ENCODE measurements at regions not wholly inside any gene's neighbourhood (a gene's known extent, or its start where the extent isn't known, plus 50 kb on each side); places are given as distances from the start of the nearest gene placed in this dataset.
"Not testable (repeated sequence)": the region's sequence is repeated elsewhere in the genome, so short reads cannot be mapped to it uniquely, and the experiment has no call there.

DNA sequence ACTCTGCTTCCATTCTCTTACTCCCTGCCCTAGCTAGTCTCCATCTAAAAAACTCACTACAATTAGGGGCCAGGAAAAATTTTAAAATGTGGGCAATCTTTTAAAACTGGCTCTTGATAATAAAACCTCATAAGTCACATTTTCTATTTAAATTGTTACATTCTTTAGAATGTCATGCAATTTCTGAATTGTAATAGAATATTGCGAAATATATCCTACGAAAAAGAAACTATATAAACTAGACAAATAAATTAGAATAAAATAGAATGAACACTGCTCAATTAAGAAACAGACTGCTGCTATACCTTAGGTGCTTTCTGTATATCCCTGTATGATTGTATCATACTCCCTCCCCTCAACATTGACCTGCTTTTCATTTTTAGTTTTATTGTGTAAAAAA, 826.0 kb downstream of the IGSF11 start:
- no peak overlapping the region for H3K27ac Mint-ChIP-seq
- ATAC-seq: no peak

DNA sequence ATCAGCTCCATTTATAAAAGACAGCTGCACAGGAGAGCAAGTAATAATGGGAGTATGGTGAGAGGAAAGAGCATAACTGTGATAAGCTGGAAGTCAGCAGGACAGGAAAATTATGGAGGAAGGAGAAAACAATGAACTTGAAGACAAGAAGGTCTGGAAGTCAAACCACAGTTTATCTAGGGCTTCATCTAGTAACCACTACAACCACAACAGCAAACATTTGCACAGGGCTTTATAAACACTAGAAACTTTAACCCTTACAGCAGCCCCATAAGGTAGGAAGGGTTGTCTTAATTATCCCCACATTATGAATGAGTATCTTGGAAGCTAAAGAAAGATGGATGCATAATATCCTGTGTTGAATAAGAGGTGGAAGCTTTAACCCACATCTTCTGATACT, 820.8 kb downstream of the IGSF11 start:
- H3K4me1 Mint-ChIP-seq: no peaks in the 10 kb centered on the region
- H3K27ac Mint-ChIP-seq: no peak overlapping the region
- H3K4me3 Mint-ChIP-seq: no peak overlapping the region
- H3K9me3 Mint-ChIP-seq: peaks cover 10% of the 10 kb centered on the region
- no peaks in the 10 kb centered on the region for H3K36me3 Mint-ChIP-seq
- DNase-seq (ENCODE audit: low spot score in 2 of 2) (no peak), ATAC-seq (no peak)

More for the DNA sequence above, 826.0 kb downstream of the IGSF11 start:
- DNase-seq (ENCODE audit: low spot score in 2 of 2): no peak
- H3K9me3 Mint-ChIP-seq: peaks cover 2% of the 10 kb centered on the region
- H3K4me1 Mint-ChIP-seq: no peaks in the 10 kb centered on the region
- H3K36me3 Mint-ChIP-seq: no peaks in the 10 kb centered on the region
- no peak overlapping the region for H3K4me3 Mint-ChIP-seq

DNA sequence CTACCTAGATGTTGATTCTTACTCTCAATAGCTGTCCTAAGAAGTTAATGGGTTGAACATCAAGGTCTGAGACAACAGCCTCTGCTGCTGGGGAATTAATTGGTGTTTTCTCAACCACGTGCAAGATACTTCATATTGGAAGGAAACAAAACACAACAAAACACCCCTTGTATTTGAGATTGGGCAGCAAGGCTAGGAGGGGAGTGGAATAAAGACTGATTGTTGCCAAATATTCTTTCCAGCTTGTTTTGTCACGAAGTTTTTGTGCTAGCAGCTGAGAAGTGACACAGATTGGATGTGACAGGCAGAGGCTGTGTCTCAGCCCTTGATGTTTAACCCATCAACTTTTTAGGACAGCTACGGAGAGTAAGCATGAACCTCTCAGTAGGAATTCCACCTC, 808.4 kb downstream of the IGSF11 start:
- ATAC-seq (no peak), DNase-seq (ENCODE audit: low spot score in 2 of 2) (no peak)
- Mint-ChIP-seq H3K4me1 (no peaks in the 10 kb centered on the region), H3K27ac (no peak overlapping the region), H3K9me3 (peaks cover 21% of the 10 kb centered on the region), H3K36me3 (no peaks in the 10 kb centered on the region), H3K4me3 (no peak overlapping the region)

DNA sequence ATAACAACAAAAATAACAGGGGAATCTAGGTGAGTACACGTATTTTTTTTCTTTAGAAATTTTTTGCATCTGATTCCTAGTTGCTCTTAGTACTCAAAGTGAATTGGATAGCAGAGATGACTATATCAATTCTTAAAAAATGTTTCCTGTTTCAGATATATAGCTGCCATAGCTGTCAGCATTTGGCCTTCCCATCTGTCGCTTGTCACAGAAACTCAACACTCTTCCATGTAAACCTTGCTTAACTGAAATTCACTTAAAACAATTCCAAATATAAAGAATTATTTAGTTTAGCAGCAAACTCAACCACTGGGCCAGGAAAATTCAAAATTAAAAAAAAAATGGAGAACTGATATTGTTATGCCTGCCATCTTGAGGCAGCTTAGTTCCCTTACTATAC, 807.5 kb downstream of the IGSF11 start:
- Mint-ChIP-seq H3K27ac (no peak overlapping the region), H3K36me3 (no peaks in the 10 kb centered on the region)

DNA sequence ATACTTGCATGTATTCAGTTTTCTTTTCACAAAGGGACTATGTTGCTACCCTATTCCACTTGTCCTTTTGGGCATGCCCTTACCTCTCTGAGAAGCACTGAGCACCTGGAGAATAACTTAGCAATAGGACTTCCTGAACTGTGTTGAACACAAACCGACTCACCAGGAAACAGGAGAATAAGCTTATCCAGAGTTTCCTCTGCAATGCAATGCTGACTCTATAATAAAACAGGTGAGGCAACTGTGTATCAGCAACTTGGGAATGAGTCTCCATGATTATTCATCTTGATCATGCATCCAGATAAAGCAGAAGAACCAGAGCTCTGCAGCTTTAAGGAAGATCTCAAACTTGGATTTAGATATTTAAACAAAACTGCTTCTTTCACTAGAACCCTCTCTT, 806.5 kb downstream of the IGSF11 start:
- DNase-seq (ENCODE audit: low spot score in 2 of 2): no peak
- H3K4me1 Mint-ChIP-seq: no peaks in the 10 kb centered on the region
- no peak overlapping the region for H3K4me3 Mint-ChIP-seq
- no peak overlapping the region for H3K27ac Mint-ChIP-seq
- ATAC-seq: no peak
- H3K36me3 Mint-ChIP-seq: no peaks in the 10 kb centered on the region
- H3K9me3 Mint-ChIP-seq: peaks cover 18% of the 10 kb centered on the region

More for the DNA sequence above, 807.5 kb downstream of the IGSF11 start:
- ATAC-seq (no peak), DNase-seq (ENCODE audit: low spot score in 2 of 2) (no peak)
- no peaks in the 10 kb centered on the region for H3K4me1 Mint-ChIP-seq
- no peak overlapping the region for H3K4me3 Mint-ChIP-seq
- peaks cover 20% of the 10 kb centered on the region for H3K9me3 Mint-ChIP-seq

DNA sequence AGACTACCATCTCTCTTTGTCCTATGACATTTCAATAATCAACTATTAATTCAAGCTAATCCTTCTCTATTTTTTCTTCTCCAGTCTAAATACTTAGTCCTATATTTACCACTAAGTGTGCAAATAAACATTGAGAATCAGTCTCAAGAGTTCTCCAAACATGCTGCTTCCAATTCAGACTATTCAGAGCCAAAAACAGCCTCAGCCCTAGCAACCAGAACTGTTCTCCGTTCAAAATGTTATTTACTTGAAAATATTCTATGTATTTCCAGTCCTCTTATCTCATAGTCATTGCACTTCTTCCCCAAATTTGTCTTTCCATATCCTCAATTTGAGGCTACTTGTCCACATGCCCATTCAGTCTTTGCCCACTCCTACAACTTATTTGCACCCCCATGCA, 805.5 kb downstream of the IGSF11 start:
- Mint-ChIP-seq H3K27ac (no peak overlapping the region), H3K36me3 (no peaks in the 10 kb centered on the region), H3K9me3 (peaks cover 18% of the 10 kb centered on the region), H3K4me3 (no peak overlapping the region), H3K4me1 (no peaks in the 10 kb centered on the region)
- ATAC-seq: no peak
- DNase-seq (ENCODE audit: low spot score in 2 of 2): no peak

DNA sequence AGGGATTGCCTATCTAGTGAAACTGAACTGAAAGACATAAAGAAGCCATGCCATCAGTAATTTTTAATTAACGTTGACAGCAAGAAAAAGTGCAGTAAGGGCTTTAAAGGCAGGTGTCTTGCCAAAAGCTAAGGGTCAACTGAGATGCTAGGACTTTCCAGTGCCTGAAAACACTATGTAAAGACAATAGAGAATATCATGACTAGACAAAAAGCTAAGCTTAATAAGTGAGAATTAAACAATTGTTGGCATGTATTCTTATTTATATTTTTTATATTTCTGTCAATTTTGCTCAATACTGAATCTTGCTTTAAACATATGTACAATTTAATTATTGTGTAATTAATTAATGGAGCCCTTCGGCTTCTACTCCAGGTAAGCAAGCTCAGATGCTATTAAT, 803.1 kb downstream of the IGSF11 start:
- peaks cover 21% of the 10 kb centered on the region for H3K9me3 Mint-ChIP-seq
- H3K4me1 Mint-ChIP-seq: no peaks in the 10 kb centered on the region
- no peak overlapping the region for H3K4me3 Mint-ChIP-seq
- H3K27ac Mint-ChIP-seq: no peak overlapping the region
- DNase-seq (ENCODE audit: low spot score in 2 of 2) (no peak), ATAC-seq (no peak)
- H3K36me3 Mint-ChIP-seq: no peaks in the 10 kb centered on the region

DNA sequence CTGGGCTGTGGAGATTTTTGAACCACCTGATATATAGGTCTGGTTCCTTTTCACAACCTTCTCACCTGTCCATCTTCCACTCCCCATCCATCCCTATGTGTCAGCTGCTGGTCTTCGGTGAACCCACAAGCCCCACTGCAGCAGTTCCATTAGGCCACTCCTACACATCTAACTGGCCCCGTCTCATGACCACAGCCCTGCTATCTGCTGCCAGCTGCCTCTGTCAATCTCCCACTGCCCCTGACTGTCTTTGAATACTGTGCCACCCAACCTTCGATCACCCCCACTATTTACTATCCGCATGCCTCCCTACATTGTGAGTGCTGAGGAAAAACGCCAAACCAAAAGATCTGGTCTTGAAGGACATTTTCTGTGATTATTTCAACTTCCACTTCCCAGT, 795.4 kb downstream of the IGSF11 start:
- no peak for ATAC-seq
- DNase-seq (ENCODE audit: low spot score in 2 of 2): no peak
- Mint-ChIP-seq H3K9me3 (peaks cover 6% of the 10 kb centered on the region), H3K4me1 (no peaks in the 10 kb centered on the region), H3K4me3 (no peak overlapping the region), H3K36me3 (no peaks in the 10 kb centered on the region), H3K27ac (no peak overlapping the region)

DNA sequence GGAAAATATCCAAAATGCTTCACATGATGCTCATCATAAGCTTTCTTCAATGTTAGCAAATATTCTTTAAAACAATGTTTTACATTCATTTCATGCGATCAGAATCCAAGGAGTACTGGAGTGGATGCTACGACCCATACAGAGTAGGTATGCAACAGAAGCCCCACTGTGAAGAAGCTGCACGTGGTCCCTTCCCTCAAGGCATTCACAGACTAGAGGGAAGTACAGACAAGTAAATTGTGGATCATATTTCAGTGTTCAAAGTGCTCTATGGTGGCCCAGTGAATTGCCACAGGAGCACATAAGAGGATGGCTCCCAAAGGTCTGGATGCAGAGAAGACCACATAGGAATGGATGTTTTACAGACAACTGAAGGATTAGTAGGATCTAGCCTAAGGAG, 789.9 kb downstream of the IGSF11 start:
- H3K9me3 Mint-ChIP-seq: peaks cover 9% of the 10 kb centered on the region
- H3K4me1 Mint-ChIP-seq: no peaks in the 10 kb centered on the region
- no peak overlapping the region for H3K27ac Mint-ChIP-seq
- no peaks in the 10 kb centered on the region for H3K36me3 Mint-ChIP-seq
- no peak overlapping the region for H3K4me3 Mint-ChIP-seq
- no peak for DNase-seq (ENCODE audit: low spot score in 2 of 2)
- ATAC-seq: no peak

DNA sequence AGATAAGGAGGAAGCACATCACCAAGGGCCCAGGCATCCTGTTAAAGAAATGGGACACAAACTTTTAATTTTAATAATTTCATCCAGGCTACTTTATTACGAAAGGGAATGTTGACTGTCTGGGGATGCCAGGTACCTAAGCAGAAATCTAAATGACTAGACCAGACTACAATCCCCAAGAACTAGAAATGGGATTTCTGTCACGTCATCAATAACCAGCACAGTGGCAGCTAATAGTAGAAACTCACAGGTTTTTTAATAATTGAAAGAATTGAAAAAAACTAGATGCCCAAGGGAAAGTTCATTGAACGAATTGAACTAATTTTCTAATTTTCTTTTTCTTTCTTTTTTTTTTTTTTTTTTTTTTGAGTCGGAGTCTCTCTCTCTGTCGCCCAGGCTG, 789.3 kb downstream of the IGSF11 start:
- Mint-ChIP-seq H3K4me1 (no peaks in the 10 kb centered on the region), H3K4me3 (no peak overlapping the region), H3K27ac (no peak overlapping the region), H3K36me3 (no peaks in the 10 kb centered on the region), H3K9me3 (peaks cover 9% of the 10 kb centered on the region)
- ATAC-seq (no peak), DNase-seq (ENCODE audit: low spot score in 2 of 2) (no peak)

DNA sequence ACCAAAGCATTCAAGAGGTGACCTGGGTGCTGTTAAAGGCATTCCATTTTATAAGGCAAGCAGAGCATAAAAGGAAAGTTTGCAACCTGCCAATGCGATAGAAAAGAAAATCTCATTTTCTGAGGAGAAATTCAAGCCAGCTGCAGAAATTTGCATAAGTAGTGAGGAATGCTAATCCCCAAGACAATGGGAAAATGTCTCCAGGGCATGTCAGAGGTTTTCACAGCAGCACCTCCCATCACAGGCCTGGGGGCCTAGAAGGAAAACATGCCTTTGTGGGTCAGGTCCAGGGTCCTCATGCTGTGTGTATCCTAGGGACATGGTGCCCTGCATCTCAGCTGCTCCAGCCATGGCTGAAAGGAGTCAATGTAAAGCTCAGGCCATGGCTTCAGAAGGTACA, 775.8 kb downstream of the IGSF11 start:
- H3K4me1 Mint-ChIP-seq, ATAC-seq, H3K4me3 Mint-ChIP-seq: not testable (repeated sequence)

DNA sequence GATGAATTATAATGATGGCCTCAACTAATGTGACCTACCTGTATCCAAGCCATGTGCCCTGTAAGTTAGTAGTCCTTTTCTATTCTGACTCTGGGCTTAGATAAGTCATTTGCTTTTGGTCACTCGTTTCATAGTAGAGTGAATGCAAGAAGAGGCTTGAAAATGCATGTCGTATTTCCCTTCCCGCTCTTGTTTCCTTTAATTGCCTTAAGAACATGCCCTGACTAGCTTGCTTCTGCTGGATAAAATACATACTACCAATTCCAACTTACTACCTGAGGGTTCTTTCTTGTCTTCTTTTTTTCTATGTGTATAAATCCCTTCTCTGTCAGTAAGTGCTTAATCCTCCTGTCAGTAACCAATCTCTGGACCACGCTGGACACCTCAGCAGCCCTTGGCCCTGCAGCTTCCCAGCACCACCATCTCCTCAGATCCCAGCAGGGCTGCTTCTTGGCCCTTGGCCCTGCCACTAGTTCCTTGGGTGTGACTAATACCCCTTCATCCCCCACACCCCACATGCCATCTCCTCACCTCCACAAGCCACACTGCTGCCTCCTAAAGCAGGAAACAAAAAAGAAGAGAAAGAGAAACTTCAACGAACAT, 771.7 kb downstream of the IGSF11 start:
- no peak for ATAC-seq

More for the DNA sequence above, 775.8 kb downstream of the IGSF11 start:
- not testable (repeated sequence) for H3K27ac Mint-ChIP-seq; DNase-seq (ENCODE audit: low spot score in 2 of 2); H3K36me3 Mint-ChIP-seq
- peaks cover 24% of the 10 kb centered on the region for H3K9me3 Mint-ChIP-seq

DNA sequence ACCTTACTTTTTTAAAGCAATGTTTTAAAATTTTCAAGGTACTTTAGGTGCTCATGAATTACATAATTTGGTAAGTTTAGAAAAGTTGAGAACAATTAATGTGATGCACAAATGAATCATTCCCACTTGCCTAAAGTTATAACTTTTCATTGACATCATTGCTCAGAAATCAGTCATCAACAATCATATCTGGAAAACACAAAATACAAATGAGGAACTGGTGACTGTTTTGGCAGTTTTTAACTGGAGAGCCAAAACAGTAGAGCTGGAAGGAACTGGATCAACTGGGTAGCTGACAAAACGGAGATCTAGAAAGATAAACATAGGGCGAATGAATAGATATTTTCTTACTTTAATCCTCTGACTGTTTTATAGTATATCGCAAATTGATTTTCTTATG, 767.1 kb downstream of the IGSF11 start:
- H3K36me3 Mint-ChIP-seq: no peaks in the 10 kb centered on the region
- no peak overlapping the region for H3K4me3 Mint-ChIP-seq
- no peak for DNase-seq (ENCODE audit: low spot score in 2 of 2)
- H3K4me1 Mint-ChIP-seq: no peaks in the 10 kb centered on the region
- H3K9me3 Mint-ChIP-seq: peaks cover 22% of the 10 kb centered on the region
- H3K27ac Mint-ChIP-seq: no peak overlapping the region
- no peak for ATAC-seq

More for the DNA sequence above, 771.7 kb downstream of the IGSF11 start:
- no peaks in the 10 kb centered on the region for H3K36me3 Mint-ChIP-seq
- peaks cover 27% of the 10 kb centered on the region for H3K9me3 Mint-ChIP-seq
- no peaks in the 10 kb centered on the region for H3K4me1 Mint-ChIP-seq
- DNase-seq (ENCODE audit: low spot score in 2 of 2): no peak
- H3K4me3 Mint-ChIP-seq: no peak overlapping the region
- no peak overlapping the region for H3K27ac Mint-ChIP-seq

DNA sequence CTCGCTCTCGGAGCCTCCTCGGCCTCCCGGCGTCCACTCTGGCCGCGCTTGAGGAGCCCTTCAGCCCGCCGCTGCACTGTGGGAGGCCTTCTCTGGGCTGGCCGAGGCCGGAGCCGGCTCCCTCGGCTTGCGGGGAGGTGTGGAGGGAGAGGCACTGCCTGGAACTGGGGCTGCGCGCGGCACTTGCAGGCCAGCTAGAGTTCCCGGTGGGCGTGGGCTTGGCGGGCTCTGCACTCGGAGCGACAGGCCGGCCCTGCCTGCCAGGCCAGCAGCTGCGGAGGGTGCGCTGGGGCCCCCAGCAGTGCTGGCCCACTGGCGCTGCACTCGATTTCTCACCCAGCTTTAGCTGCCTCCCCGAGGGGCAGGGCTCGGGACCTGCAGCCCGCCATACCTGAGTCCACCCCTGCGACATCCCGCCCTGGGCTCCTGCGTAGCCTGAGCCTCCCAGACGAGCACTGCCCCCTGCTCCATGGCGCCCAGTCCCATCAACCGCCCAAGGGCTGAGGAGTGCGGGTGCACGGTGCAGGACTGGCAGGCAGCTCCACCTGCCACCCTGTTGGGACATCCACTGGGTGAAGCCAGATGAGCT, 765.0 kb downstream of the IGSF11 start:
- peaks cover 15% of the 10 kb centered on the region for H3K9me3 Mint-ChIP-seq
- H3K36me3 Mint-ChIP-seq: no peaks in the 10 kb centered on the region
- DNase-seq (ENCODE audit: low spot score in 2 of 2) (no peak), ATAC-seq (no peak)
- no peaks in the 10 kb centered on the region for H3K4me1 Mint-ChIP-seq
- H3K27ac Mint-ChIP-seq: no peak overlapping the region
- H3K4me3 Mint-ChIP-seq: no peak overlapping the region

DNA sequence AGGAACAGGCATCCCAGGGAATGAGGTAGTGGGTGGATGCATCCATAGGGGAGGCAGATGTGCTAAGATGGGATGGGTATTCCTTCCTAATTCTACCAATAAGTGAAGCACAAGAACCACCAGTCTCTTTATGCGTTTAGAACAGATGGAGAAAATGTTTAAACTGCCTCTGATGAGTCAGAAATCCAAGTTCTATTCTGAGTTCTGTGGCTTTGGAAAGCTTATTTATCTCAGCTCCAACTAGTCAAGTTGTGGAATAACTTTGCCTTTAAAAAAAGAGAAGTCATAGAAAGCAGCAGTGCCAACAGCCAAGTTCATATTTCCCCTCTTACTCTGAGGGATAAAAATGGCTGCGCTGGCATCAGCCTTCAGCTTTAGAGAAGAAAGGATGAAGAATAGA, 761.7 kb downstream of the IGSF11 start:
- H3K4me3 Mint-ChIP-seq: no peak overlapping the region
- ATAC-seq (no peak), DNase-seq (ENCODE audit: low spot score in 2 of 2) (no peak)
- no peak overlapping the region for H3K27ac Mint-ChIP-seq
- no peaks in the 10 kb centered on the region for H3K36me3 Mint-ChIP-seq
- peaks cover 16% of the 10 kb centered on the region for H3K9me3 Mint-ChIP-seq
- no peaks in the 10 kb centered on the region for H3K4me1 Mint-ChIP-seq

DNA sequence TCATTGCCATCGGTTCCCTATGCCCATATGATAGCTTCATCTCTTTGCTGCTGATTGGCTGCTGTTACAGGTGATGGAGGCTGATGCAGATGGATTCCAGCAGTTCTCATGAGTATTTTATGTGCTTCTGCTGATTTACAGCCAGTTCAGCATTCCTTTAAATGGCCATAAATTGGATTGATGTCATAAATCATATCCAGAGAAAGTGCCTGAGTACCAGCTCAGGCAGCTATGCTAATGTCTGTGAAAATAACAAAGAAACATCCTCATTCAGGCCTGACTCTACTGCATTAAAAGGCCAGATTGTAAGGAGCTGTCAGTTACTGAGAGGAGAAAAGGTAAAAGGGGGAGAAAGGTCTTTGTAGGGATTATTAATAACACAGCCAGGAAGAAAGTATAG, 756.8 kb downstream of the IGSF11 start:
- H3K36me3 Mint-ChIP-seq: no peaks in the 10 kb centered on the region
- H3K9me3 Mint-ChIP-seq: peaks cover 28% of the 10 kb centered on the region
- no peak for ATAC-seq
- no peak for DNase-seq (ENCODE audit: low spot score in 2 of 2)
- no peaks in the 10 kb centered on the region for H3K4me1 Mint-ChIP-seq
- H3K4me3 Mint-ChIP-seq: no peak overlapping the region
- H3K27ac Mint-ChIP-seq: no peak overlapping the region

Measured in stimulated activated effector memory CD8-positive, alpha-beta T cell treated with anti-CD3 and anti-CD28 coated beads, Interleukin-12 subunit alpha, Interleukin-12 subunit beta, amount 100 ng/mL, for 72 hours (primary cell).